Fibroblast of skin of right biceps (primary cell): ENCODE measurements at regions not wholly inside any gene's neighbourhood (a gene's known extent, or its start where the extent isn't known, plus 50 kb on each side); places are given as distances from the start of the nearest gene placed in this dataset.

ENCODE experiments used
- DNase-seq: peaks from one replicate; pipeline ENCODE4 v3.0.0-alpha.2; 2013

DNA sequence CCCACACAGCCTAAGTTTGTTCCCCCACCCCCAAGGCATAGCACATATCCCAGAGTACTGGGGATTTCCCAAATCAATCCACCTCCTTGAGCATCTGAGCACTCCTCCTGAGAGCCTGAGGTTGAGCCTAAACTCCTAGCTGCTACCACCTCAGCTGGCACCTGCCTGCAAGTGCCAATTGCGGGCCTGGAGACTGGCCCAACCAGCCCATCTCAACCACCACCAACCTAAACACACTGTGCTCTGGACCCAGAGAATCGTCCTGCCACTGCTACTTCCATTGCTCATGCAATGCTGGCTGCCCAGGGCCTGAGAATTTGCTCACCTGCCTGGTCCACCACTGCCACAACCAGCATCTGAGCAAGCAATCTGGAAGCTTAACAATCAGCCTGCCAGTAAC, 177.1 kb downstream of the FGF13 start:
- DNase-seq: no peak

DNA sequence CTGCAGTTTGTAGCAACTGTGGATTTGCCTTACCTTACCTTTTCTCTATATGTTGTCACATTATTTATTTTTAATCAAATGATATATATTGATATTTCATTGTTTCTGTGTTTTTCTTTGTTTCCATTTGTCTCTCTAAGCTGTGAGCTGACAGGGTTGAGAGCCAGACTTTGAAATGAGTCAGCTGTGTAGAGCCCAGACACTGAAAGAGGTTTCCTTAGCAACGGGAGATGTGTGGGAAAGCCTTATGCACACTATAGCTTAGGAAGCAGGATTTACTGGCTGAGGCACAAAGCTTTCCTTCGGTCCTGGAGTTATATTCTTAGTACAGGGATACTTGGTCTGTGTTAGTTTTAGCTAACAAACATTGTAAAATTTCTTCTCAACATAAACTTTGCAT, 192.2 kb downstream of the FGF13 start:
- DNase-seq: peak; percentile 1

DNA sequence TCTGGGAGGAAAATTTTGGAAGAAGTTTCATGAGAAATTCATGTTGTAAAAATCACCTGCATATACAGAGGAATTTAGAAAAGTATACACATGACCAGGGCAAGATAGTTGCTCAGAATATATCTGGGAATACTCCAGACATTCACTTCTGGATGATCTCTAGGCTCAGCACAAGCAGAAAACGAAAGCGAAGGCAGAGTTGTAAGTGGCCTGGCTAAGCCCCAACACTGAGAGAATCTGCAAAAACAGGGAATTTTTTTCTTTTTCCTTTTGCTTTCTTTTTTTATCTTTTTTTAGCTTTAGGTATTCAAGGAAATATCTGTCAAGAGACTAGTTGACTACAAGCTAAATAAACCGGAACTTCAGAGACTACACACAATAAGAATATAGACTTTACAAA, 207.2 kb downstream of the FGF13 start:
- DNase-seq: no peak

DNA sequence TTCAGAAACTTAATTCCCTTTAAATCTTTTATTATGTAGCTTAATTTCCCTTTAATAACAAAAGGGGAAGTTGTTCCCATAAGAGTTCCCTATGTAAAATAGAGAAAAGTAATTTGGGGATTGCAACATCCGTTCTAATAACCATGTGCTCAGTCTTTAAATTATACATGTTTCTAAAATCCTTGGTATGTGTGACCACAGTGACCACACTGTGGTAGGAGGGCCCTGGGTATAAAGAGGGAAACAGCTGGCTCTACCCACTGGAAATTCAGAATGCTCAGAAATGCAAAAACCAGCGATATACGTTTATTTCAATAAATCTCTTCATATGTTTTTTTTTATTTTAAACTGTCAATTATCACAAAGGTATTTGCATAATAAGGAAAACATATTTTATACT, 219.1 kb downstream of the FGF13 start:
- no peak for DNase-seq

DNA sequence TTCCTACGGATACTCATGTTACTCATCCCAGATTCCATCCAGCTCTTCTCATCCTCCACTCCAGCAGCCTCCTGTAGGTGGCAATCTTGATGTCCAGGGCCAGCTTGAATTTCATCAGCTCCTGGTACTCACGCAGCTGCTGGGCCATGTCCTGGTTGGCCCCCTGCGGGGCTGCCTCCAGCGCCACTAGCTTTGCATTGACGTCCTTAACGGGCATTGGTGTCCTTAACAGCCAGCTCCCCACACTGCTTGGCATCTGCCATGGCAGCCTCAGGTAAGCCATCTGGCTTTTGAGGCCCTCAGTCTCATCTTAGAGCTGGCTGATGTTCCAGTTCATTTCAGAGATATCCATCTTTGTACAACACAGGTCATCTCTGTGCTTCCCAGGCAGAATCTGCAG, 223.7 kb downstream of the FGF13 start:
- DNase-seq: no peak

DNA sequence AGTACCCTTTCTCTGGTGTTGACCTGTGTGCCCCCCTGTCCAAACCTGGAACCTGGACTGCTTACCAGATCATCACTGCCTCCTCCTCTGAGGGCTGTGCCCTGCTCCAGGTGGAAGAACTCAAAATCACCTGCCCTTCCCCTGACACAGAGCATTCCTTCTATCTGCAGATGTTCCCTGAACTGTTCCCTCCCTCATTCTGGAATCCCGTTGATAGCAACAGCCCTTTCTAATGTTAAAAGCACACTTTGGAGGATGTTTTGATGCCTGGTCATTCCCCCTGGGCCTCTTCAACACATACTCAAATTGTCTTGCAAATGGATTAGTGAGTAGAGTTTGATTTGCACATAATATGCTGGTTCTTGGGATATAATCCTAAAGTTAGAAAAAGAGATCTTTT, 225.8 kb downstream of the FGF13 start:
- no peak for DNase-seq

DNA sequence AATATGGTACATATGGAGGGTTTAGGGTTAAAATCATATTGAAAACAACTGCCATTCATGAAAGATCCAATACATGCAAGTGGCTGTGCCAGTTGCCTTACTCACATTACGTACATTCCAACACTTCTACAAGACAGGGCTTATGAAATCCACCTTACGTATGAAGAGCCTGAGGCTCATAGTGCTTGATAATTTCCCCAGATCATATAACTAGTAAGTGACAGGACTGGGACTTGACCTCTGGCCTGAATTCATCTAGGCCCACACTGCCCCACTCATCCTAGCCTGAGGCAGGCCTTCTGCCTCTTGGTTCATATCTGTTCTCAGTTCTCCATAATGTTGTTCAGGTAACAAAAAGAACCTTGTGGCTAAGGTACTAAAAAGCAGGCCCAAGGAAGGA, 226.3 kb downstream of the FGF13 start:
- no peak for DNase-seq

DNA sequence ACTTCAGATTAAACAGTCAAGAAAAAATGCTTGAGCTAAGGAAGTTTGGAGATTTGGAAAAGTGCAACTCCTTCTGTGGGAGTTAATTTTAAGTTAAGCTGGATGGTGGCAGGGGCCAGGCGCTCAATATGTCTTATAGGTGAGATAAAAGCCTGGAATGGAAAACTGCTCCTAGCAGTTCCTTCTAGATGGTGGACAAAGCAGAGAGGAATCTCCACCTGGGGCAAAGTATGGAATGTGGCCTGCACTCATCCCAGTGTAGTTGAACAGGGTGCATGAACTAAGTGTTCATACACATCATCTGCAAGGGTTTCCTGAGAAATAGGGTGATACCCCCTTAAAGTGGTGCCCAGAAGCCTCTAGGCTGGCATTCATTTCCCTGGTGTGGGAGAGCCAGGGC, 227.1 kb downstream of the FGF13 start:
- no peak for DNase-seq

DNA sequence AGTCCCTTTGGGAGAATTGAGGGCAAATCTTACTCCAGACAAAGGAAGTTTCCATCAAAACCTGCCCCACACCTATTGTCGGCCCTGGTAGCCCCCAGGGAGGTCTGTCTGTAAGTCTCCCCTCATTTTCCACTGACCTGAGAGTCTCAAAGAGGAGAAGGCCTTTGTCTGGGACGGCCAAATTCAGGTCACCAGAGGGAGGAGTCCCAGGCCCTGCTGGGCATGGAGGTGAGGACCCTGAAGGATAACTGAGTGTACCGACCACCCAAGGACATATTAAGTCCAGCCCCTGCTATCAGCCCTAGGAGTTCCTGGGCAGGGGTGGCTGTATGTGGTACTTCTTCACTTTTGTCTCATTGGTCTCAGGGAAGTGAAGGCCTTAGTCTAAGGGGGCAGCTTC, 229.9 kb downstream of the FGF13 start:
- no peak for DNase-seq

DNA sequence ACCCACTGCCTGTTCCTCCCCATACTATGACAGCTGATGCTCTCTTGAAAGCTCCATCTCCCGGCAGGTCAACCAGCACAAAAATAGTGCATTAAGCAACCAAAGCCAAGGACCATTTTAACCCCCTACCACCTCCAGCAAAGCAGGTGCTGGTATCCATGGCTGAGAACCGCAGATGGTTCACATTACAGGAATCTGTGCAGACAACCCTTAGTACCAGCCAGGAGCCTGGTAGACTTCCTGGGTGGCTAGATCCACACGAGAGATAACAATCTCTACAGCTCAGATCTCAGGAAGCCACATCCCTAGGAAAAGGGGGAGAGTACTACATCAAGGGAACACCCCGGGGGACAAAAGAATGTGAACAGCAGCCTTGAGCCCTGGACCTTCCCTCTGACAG, 248.0 kb downstream of the FGF13 start:
- no peak for DNase-seq
